Adipose tissue (tissue), 3 donors: ENCODE measurements at regions not wholly inside any gene's neighbourhood (a gene's known extent, or its start where the extent isn't known, plus 50 kb on each side); places are given as distances from the start of the nearest gene placed in this dataset.

Experiments
- H3K27ac ChIP-seq: one replicate; pipeline ENCODE4 v1.5.1; 2013; ENCODE audit warnings: low read depth, low read length
- WGBS, 3 donors: extraction: QIAGEN DNeasy Blood & Tissue Kit; methylation state at CpG; one replicate each; pipeline ENCODE4 v1.1.7; 2013; 5-methylcytosine and 5-hydroxymethylcytosine counted together
- donor health status: healthy with polysubstance abuse.
- donor health status: Bipolar disorder and iron deficiency.
- donor health status: healthy.

DNA sequence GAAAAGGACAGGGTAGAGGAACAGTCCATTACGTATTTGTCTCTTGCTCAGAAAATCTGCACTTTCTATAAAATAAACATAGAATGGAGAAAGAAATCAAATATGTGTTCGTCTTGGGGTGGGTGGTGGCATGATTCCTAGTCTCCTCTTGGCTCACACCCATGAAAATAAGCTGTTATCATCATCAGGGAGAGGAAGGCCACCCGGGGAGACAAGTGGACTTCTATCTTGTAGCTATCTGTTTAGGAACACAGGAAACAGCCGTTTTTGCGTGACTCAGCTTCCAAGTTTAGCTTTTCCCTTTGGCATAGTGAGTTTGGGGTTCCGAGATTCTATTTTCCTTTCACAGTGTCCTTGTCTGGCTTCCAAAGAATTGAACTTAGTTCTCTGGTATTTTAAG lies 622.3 kb downstream of the PTPRU start:
- H3K27ac ChIP-seq, result no peak overlapping the region
- WGBS, 3 donors, result 34 to 50% (median 41%) methylated on average over 6 of the region's 6 CpGs

DNA sequence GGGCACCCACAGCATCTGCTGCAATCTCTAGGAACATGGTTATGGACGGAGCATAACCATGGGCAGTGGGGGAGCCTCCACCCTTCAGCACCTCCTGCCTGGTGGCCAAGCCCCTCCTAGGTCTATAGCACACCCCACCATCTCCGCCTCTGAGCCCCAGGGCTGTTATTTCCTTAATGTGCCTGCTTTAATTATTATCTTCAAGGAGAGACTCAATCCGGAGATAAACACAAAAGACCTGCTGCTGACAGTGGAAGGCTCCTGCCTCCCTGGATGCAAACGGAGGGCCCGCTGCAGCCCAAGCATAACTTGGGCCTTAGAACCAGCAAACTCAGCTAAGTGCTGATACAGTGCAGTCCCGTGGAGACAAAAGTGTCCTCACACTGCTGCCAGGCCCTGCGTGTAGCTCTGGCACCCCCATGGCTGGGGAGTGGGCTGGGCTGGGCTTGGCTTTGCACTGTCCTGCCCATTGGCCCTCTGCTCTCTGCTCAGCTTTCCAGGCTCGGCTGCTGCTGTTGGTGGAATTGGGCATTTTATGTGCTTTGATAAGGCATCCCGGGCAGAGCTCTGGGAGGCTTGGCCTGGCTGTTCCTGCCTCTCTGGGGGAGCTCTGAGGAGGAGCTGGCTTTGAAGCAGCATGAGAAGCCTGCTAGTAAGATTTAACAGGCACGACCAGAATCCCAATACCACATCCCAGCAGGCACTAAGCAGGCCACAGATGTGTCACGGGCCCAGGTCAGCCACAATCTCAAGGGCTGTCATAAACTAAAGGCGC lies 620.2 kb downstream of the PTPRU start:
- 57 to 65% (median 59%) methylated on average over 12 of the region's 12 CpGs for WGBS, 3 donors
- H3K27ac ChIP-seq, result no peak overlapping the region

DNA sequence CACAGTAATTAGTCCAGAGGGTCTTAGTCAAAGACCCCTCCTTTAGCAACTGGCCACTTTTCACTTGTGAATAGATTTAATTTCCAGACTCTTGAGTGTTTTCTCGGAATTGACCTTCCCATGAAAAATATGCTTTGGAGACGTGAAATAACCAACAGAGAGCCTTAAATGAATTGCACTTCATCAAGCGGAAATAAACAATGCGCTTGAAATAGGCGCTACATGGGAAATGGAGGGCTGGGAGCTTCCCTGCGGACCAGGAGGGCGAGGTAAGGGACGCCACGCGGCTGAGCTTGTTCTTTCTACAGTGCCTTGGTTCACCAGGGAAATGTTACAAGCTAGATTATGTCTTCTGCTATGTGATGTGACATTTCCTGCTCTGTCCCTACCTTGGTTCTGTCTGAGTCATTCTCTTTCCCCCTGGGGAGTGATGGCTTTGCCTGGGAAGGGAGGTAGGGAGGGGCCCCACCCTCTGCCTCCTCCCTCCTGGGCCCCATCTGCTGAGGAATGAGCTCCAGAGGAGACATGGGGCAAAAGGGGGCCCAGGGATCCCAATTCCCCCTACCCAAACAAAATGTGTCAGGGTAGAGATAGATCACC lies 619.3 kb downstream of the PTPRU start:
- WGBS, 3 donors, result 77 to 82% (median 79%) methylated on average over 10 of the region's 10 CpGs
- H3K27ac ChIP-seq, result no peak overlapping the region

DNA sequence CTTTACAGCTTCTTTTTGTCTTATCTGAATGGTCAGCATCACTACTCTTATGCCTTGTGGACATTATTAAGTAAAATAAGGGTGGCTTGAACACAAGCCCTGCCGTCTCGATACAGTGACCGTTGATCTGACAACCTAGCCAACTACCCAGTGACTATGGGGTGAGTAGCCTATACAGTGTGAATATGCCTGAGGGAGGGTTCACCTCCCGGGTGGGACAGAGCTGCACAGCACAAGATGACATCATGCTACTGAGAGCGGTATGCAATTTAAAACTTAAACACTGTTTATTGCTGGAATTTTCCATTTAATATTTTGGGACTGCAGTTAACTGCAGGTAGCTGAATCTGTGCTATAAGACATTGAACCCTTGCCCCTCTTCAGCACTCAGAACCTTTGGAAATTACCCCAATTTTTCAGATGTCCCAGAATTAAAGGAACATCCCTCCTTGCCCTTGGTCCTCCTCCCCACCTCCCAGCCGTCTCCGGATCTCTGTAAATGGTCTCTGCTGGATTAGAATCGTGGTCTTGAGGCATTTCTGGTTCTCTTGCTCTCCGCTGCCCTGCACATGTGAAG lies 618.5 kb downstream of the PTPRU start:
- no peak overlapping the region for H3K27ac ChIP-seq
- 75 to 79% (median 79%) methylated on average over 9 of the region's 9 CpGs for WGBS, 3 donors

DNA sequence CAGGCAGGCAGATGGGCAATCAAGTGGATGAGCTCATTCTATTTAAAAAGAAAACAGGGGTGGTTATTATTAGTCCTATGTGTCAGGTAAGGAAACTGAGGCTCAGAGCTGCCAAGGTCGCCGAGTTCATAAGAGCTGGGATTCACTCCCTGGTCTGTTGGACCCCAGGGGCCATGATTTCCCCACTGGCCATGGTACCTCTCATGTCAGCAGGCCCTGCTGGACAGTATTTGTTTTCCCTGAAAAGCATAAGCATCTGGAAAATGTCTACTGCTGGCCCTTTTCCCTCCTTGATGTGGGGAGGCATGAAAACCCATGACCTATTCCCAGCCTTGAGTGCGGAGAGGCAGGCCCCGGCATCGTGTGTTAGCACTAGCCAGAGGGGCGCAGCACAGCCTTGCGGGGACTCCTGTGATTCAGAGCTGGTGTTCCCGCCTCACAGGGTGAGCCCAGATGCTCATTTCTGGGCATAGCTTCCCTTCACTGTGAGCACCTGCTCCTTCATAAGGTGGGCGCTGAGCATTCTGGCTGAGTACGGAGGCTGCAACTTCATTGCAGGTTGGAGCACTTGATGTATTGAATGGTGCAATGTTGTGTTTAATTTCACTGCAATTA lies 617.5 kb downstream of the PTPRU start:
- H3K27ac ChIP-seq, result no peak overlapping the region
- WGBS, 3 donors, result 77 to 83% (median 83%) methylated on average over 10 of the region's 10 CpGs

DNA sequence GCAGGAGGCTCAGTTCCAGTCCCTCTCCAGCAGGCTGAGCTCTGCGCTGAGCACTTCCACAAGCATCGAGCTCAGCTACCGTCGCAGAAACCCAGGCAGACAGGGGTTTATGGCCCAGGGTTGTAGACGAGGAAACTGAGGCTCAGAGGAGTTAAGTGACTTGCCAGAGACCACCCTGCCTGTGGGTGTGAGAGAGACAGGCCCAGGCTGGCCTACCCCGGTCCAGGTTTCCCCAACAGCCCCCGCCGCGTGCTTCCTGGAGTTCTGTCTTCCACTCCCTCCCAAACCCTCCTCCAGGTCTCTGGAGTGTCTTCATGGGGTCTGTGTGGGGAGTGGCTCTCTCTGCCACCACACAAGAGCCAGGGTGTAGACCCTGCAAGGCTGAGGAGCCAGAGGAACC lies 615.9 kb downstream of the PTPRU start:
- WGBS, 3 donors, result 83 to 86% (median 83%) methylated on average over 9 of the region's 9 CpGs
- H3K27ac ChIP-seq, result no peak overlapping the region

DNA sequence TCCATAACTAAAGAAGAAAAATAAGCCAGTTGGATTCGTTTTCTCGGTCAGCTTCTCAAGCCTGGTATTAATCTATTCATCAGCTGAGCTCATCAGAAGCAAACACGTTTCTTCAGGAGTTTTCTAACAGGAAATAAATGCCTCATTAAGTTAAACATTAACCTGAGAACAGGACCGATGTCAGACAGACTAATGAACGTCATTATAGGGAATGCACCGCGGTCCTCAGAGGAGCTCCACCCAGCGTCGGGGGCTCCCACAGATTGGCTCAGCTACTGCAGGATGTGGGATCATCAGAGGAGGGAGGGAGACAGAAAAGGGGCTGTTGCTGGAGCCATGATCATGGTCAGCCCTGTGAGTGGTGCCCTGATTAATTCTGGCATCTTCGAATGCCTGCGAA lies 615.4 kb downstream of the PTPRU start:
- H3K27ac ChIP-seq, result no peak overlapping the region
- 21 to 55% (median 52%) methylated on average over 11 of the region's 11 CpGs for WGBS, 3 donors

DNA sequence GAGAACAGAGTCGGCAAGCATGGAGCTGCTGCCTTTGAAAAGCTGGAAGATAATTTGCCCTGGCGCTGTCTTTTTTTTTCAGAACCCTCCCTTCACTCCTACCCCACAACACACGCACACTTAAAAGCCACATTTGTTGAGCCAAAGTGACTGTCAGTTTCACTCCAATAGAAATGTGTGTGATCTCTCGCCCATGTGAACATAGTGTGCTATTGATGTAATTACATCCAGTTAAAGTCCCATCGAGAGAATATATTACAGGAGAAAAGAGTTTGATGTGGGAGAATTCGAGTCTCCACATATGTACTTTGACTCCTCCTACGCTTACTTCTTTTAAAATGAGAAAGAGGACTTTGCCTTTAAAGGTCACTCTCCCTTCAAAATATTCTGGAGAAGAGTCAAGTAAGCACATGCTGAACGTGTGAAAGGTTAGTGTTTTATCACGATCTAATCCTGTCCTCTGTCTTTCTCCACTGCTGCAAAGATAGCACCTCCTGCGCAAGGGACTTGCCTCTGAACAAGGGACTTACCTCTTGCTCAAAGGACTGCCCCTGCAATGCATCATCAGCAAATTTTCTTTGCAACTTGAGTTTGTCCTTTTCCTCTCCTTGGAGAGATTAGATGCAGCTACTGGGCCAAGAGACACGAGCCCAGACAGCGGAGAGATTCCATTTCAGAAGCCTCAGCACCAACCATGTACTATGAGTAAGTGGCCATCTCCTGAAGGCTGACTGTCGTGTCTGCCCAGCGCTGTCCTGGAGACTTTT lies 613.9 kb downstream of the PTPRU start:
- no peak overlapping the region for H3K27ac ChIP-seq
- 54 to 57% (median 55%) methylated on average over 14 of the region's 14 CpGs for WGBS, 3 donors

DNA sequence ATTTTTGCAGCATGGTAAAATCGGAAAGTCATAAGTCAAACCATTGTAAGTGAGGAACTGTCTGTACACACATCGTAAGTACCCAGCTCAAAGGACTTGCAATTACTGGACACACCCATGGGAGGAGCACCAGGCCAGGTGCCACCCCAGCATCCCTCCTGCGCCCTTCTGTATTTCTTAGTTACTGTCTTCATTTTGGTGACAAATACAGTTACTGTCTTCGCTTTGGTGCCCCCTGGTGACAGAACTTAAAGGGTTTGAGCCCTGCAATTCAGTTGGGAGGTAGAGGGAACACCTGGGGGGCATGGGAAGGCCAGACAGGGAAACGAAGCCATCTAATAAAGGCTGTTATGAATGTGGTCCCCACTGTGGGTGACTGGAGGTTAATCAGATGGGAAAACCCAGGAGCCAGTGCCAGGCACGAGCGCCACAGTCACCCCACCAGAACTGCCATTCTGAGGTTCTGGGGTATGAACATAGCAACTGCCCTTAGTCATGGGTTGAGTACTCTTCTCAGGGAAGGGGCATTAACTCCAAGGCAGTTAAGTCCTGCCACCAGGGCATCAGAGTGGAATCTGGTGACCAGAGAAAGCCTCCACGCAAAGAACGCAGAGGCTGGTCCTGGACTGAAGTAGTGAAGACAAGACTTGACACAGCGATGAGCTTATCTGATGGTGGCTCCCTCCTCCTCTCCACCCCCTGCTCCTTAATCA lies 612.9 kb downstream of the PTPRU start:
- 59 to 76% (median 71%) methylated on average over 10 of the region's 10 CpGs for WGBS, 3 donors
- H3K27ac ChIP-seq, result no peak overlapping the region

DNA sequence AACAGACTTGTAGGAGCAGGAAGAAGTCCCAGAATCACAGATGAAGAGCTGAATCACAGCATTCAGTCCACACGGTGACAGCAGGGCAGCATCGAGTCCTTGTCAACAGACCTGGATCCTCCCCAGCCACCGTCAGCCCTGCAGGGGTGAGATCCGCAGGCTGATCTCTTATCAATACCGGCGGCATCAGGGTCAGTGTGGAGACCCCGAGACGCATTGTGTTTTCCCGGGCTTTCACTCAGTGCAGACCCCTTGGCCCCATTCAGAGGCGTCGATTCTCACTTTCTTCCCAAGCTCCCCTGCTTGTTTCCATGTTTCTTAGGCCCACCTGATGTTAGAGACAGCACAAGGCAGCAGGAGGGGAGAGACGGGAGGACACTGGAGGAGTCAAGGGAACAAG lies 609.6 kb downstream of the PTPRU start:
- H3K27ac ChIP-seq, result no peak overlapping the region
- 28 to 62% (median 57%) methylated on average over 12 of the region's 12 CpGs for WGBS, 3 donors

DNA sequence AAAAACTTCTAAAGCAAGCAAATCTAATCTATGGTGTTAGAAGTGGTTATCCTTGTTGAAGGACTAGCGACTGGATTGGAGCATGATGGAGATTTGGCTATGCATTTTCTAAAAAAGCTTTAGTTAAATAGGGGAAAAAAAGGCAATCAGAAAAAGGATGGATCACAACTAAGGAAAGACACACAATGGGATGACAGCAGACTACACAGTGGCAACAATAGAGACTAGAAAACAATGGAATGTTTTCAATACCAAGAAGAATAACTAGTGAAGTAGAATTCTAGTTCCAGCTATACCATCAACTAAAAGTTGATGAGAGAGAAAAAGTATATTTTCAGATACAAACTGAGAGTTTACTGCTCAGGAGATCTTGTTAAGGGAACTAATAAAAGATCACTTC lies 605.8 kb downstream of the PTPRU start:
- H3K27ac ChIP-seq, result no peak overlapping the region
- WGBS, 3 donors, result 46 to 65% (median 61%) methylated on average over 1 of the region's 1 CpG

DNA sequence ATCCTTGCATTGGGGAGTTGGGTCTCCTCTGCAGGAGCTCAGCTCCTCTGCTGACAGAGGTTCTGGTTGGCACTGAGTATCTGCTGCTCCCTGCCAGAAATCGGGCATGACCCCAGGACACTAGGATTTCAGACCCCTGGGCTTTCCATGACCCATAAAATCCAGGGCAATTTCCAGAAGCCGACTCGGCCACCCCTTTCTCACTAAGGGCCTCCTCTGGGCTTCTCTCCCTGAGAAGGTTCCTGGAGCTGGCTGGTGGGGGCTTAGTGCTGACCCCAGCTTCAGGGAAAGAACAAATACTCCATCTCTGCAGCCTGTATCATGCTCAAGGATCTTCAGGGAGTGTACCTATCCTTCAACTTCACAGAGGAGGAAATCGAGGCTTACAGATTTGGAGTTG lies 603.4 kb downstream of the PTPRU start:
- no peak overlapping the region for H3K27ac ChIP-seq

DNA sequence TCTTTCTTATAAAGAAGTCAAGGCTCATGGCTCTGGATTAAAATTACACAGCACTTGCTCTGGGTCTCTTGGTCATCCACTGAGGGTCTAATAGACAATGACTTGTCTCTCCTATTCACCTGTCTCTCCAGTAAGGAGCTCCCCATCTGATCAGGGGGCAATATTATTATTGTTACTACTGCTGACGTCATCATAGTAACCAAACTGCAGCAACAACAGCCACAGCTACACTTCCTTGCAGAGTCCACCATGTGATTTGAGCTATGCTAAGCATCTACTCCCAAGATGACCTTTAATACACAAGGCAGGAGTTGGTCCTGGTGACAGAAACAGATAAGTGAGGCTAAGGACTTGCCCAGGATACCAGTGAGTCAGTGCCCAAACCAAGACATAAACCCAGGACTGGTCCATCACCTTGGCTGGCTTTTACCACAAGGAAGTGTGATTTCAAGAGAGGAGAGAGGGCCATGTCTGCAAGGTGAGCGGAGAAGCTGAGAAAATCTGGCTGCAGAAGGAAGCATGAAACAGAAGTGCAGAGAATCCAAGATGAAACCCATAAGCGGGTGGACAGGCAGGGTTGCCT lies 602.5 kb downstream of the PTPRU start:
- no peak overlapping the region for H3K27ac ChIP-seq
- 77 to 82% (median 78%) methylated on average over 3 of the region's 3 CpGs for WGBS, 3 donors

More for the DNA sequence above, 603.4 kb downstream of the PTPRU start:
- WGBS, 3 donors, result 47 to 68% (median 58%) methylated on average over 4 of the region's 4 CpGs

DNA sequence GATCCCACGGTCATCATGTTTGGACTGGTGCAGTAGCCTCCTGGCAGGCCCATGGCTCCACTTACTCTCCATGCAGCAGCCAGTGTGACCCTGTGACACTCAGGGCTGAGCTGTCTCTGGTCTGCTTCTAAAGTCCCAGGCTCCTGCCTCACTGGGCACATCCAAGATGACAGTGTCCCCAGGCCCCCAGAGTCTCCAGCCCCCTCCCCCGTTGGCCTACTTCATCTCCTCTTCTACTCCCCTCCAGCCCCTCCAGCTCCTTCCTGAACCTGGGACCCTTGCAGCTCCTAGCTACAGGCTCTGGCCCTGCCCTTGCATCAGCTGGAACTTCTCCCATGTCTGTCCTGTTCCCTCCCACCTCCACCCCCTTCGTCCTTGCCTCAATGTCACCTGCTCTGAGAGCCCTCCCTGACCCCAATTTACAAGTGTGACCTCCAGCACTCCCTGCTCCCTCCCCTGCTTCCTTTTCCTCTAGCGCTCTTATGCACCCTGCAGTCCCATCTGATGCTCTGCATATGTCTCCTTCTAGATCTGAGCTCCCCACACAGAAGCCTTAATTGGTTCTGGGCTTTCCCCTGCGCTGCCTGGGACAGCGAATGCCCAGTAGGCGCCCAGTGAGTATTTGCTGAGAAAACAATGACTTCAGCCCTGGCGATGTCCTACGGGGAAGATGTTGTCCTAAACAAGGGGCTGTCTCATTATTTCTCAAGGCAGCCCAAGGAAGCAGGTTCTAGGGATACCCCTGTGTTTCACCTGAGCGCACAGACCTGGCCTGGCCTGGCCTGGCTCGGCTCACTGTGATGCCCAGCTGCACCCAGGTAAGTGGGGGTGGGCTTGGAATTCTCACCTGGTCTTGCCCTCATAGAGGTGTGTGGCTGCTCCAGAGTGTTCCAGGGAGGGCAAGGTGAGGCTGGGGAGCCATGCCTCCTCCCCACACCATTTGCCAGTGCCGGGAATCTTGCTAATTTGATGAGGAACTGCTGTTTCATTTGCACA lies 600.6 kb downstream of the PTPRU start:
- WGBS, 3 donors, result 63 to 74% (median 72%) methylated on average over 12 of the region's 12 CpGs

DNA sequence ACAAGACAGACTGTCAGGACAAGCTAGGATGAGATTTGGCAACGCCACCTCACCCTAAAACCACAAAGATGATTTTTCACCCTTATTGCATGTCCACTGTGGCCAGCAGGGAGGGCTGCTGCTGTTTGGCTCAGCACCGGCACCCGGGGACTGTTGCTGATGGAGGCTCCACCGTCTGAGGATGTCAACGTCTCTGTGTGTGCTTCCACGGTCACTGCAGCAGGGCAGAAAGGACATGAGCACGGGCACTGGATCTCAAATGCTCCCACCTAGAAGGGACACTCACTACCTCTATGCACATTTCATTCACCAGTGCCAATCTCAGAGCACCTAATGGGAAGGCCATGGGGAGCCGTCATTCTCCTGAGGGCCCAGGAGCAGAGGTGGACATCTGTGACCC lies 599.6 kb downstream of the PTPRU start:
- H3K27ac ChIP-seq, result no peak overlapping the region
- WGBS, 3 donors, result 49 to 62% (median 60%) methylated on average over 8 of the region's 8 CpGs

More for the DNA sequence above, 600.6 kb downstream of the PTPRU start:
- no peak overlapping the region for H3K27ac ChIP-seq

DNA sequence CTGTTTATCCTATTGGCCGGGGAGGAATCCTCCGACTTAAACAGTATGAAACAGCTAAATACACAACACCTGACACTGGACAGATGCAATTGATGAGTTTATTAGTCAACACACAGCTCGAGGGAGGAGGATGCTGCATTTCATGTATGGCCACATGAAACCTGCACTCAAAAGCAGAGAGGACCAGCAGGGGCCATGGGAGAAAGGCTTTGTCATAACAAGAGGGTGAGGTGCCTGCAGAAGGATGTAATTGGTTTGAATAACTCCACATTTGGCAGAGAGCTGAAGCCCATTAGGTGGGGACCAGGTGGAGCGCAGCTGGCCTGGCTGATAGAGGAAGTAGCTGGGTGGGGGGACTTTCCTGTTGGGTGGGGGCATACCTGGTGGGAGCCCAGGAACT lies 599.1 kb downstream of the PTPRU start:
- no peak overlapping the region for H3K27ac ChIP-seq
- WGBS, 3 donors, result 43 to 57% (median 48%) methylated on average over 4 of the region's 4 CpGs

DNA sequence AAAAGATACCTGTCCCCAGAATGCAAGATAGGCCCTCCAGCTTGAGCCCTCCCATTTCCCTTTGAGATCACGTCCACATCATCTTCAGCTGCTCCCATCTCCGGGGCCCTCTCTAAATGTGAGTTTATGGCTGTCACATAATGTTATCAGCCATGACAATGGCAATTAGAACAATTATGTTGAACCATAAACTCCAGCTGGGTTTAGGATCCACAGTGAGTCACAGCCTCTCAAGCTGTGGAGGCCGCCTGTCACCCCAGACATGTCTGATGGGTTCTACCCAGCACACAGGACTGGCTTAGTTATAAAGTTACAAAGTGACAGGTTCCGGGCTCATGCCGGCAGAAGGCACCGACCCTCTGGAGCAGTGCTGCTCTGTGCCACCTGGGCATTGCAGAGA lies 597.3 kb downstream of the PTPRU start:
- H3K27ac ChIP-seq, result no peak overlapping the region
- WGBS, 3 donors, result 77 to 89% (median 86%) methylated on average over 6 of the region's 6 CpGs
